T-helper 2 cell treated with Interferon-gamma antibody and Interleukin-4, amounts not matched to agents 5 μg/mL and 100 μg/mL, for 36 hours (primary cell): ENCODE measurements at regions not wholly inside any gene's neighbourhood (a gene's known extent, or its start where the extent isn't known, plus 50 kb on each side); places are given as distances from the start of the nearest gene placed in this dataset.

ENCODE experiments used
- DNase-seq: peaks from one replicate; pipeline ENCODE4 v3.0.0; 2021; ENCODE audit warnings: low spot score
- H3K27ac Mint-ChIP-seq: one replicate; pipeline ENCODE4 v1.8.0; 2021; ENCODE audit warnings: mild to moderate bottlenecking, mixed read lengths
- H3K27me3 Mint-ChIP-seq: one replicate; pipeline ENCODE4 v1.8.0; 2021; ENCODE audit warnings: low read depth, mixed read lengths
- H3K36me3 Mint-ChIP-seq: one replicate; pipeline ENCODE4 v1.8.0; 2021; ENCODE audit warnings: low read depth, mixed read lengths
- H3K4me1 Mint-ChIP-seq: one replicate; pipeline ENCODE4 v1.8.0; 2021; ENCODE audit warnings: low read depth, mixed read lengths
- H3K4me3 Mint-ChIP-seq: one replicate; pipeline ENCODE4 v1.8.0; 2022; ENCODE audit warnings: mild to moderate bottlenecking, moderate library complexity, mixed read lengths
- H3K9me3 Mint-ChIP-seq: one replicate; pipeline ENCODE4 v1.8.0; 2021; ENCODE audit warnings: mixed read lengths

GRCh38 chr20:59451641-59452040 is 151.2 kb downstream of the EDN3 start:
- no peaks in the 10 kb centered on the region for H3K4me1 Mint-ChIP-seq
- no peak for DNase-seq
- H3K9me3 Mint-ChIP-seq, result no peaks in the 10 kb centered on the region
- no peak overlapping the region for H3K27ac Mint-ChIP-seq
- no peaks in the 10 kb centered on the region for H3K36me3 Mint-ChIP-seq
- peaks cover 19% of the 10 kb centered on the region for H3K27me3 Mint-ChIP-seq
- H3K4me3 Mint-ChIP-seq, result no peak overlapping the region

- Mint-ChIP-seq H3K4me3 (no peak overlapping the region), H3K36me3 (no peaks in the 10 kb centered on the region), H3K4me1 (no peaks in the 10 kb centered on the region), H3K9me3 (no peaks in the 10 kb centered on the region), H3K27me3 (peaks cover 10% of the 10 kb centered on the region), H3K27ac (no peak overlapping the region)
- DNase-seq, result no peak
Observed at GRCh38 chr20:59452856-59453255, 151.5 kb upstream of the PHACTR3 start.

GRCh38 chr20:59453759-59454560 is 150.4 kb upstream of the PHACTR3 start:
- Mint-ChIP-seq H3K36me3 (no peaks in the 10 kb centered on the region), H3K9me3 (no peaks in the 10 kb centered on the region), H3K27me3 (peaks cover 7% of the 10 kb centered on the region), H3K27ac (no peak overlapping the region), H3K4me3 (no peak overlapping the region), H3K4me1 (no peaks in the 10 kb centered on the region)
- no peak for DNase-seq

GRCh38 chr20:59455402-59456341 is 148.7 kb upstream of the PHACTR3 start:
- H3K4me3 Mint-ChIP-seq, result no peak overlapping the region
- H3K9me3 Mint-ChIP-seq, result no peaks in the 10 kb centered on the region
- peaks cover 3% of the 10 kb centered on the region for H3K27me3 Mint-ChIP-seq
- H3K36me3 Mint-ChIP-seq, result no peaks in the 10 kb centered on the region
- H3K4me1 Mint-ChIP-seq, result no peaks in the 10 kb centered on the region
- DNase-seq, result no peak
- no peak overlapping the region for H3K27ac Mint-ChIP-seq

- Mint-ChIP-seq H3K4me1 (no peaks in the 10 kb centered on the region), H3K27ac (no peak overlapping the region), H3K27me3 (peaks cover 3% of the 10 kb centered on the region), H3K9me3 (no peaks in the 10 kb centered on the region), H3K4me3 (no peak overlapping the region), H3K36me3 (no peaks in the 10 kb centered on the region)
- DNase-seq, result no peak
Observed at GRCh38 chr20:59456342-59457279, 147.7 kb upstream of the PHACTR3 start.

GRCh38 chr20:59458645-59459044 is 145.7 kb upstream of the PHACTR3 start:
- H3K4me1 Mint-ChIP-seq, result no peaks in the 10 kb centered on the region
- peaks cover 2% of the 10 kb centered on the region for H3K27me3 Mint-ChIP-seq
- no peak overlapping the region for H3K27ac Mint-ChIP-seq
- H3K36me3 Mint-ChIP-seq, result no peaks in the 10 kb centered on the region
- no peak for DNase-seq
- no peaks in the 10 kb centered on the region for H3K9me3 Mint-ChIP-seq
- H3K4me3 Mint-ChIP-seq, result no peak overlapping the region

- Mint-ChIP-seq H3K36me3 (no peaks in the 10 kb centered on the region), H3K27me3 (peaks cover 2% of the 10 kb centered on the region), H3K4me1 (no peaks in the 10 kb centered on the region), H3K27ac (no peak overlapping the region), H3K4me3 (no peak overlapping the region), H3K9me3 (no peaks in the 10 kb centered on the region)
- no peak for DNase-seq
Observed at GRCh38 chr20:59459586-59459985, 144.8 kb upstream of the PHACTR3 start.

- peaks cover 2% of the 10 kb centered on the region for H3K27me3 Mint-ChIP-seq
- H3K36me3 Mint-ChIP-seq, result no peaks in the 10 kb centered on the region
- no peaks in the 10 kb centered on the region for H3K4me1 Mint-ChIP-seq
- H3K4me3 Mint-ChIP-seq, result no peak overlapping the region
- no peak overlapping the region for H3K27ac Mint-ChIP-seq
- DNase-seq, result no peak
- no peaks in the 10 kb centered on the region for H3K9me3 Mint-ChIP-seq
Observed at GRCh38 chr20:59460352-59460751, 144.0 kb upstream of the PHACTR3 start.

GRCh38 chr20:59461526-59461925 is 142.8 kb upstream of the PHACTR3 start:
- H3K36me3 Mint-ChIP-seq, result no peaks in the 10 kb centered on the region
- H3K4me3 Mint-ChIP-seq, result no peak overlapping the region
- no peak overlapping the region for H3K27ac Mint-ChIP-seq
- H3K9me3 Mint-ChIP-seq, result no peaks in the 10 kb centered on the region
- no peaks in the 10 kb centered on the region for H3K4me1 Mint-ChIP-seq
- no peak for DNase-seq
- peaks cover 2% of the 10 kb centered on the region for H3K27me3 Mint-ChIP-seq

- DNase-seq, result no peak
- Mint-ChIP-seq H3K4me1 (no peaks in the 10 kb centered on the region), H3K27me3 (peaks cover 2% of the 10 kb centered on the region), H3K36me3 (no peaks in the 10 kb centered on the region), H3K4me3 (no peak overlapping the region), H3K9me3 (no peaks in the 10 kb centered on the region), H3K27ac (no peak overlapping the region)
Observed at GRCh38 chr20:59462249-59462648, 142.1 kb upstream of the PHACTR3 start.

GRCh38 chr20:59463541-59463940 is 140.8 kb upstream of the PHACTR3 start:
- no peak for DNase-seq
- H3K4me1 Mint-ChIP-seq, result no peaks in the 10 kb centered on the region
- H3K27me3 Mint-ChIP-seq, result peaks cover 2% of the 10 kb centered on the region
- no peaks in the 10 kb centered on the region for H3K36me3 Mint-ChIP-seq
- no peaks in the 10 kb centered on the region for H3K9me3 Mint-ChIP-seq
- H3K4me3 Mint-ChIP-seq, result no peak overlapping the region
- no peak overlapping the region for H3K27ac Mint-ChIP-seq

GRCh38 chr20:59466107-59466815 is 138.1 kb upstream of the PHACTR3 start:
- DNase-seq, result no peak
- Mint-ChIP-seq H3K4me3 (no peak overlapping the region), H3K9me3 (no peaks in the 10 kb centered on the region), H3K4me1 (no peaks in the 10 kb centered on the region), H3K36me3 (no peaks in the 10 kb centered on the region), H3K27ac (no peak overlapping the region), H3K27me3 (peaks cover 2% of the 10 kb centered on the region)

- H3K27ac Mint-ChIP-seq, result no peak overlapping the region
- no peaks in the 10 kb centered on the region for H3K36me3 Mint-ChIP-seq
- no peaks in the 10 kb centered on the region for H3K4me1 Mint-ChIP-seq
- no peak overlapping the region for H3K4me3 Mint-ChIP-seq
- H3K9me3 Mint-ChIP-seq, result no peaks in the 10 kb centered on the region
- H3K27me3 Mint-ChIP-seq, result no peaks in the 10 kb centered on the region
- DNase-seq, result no peak
Observed at GRCh38 chr20:59468831-59469230, 135.5 kb upstream of the PHACTR3 start.
